ENCODE measurements at regions not wholly inside any gene's neighbourhood (a gene's known extent, or its start where the extent isn't known, plus 50 kb on each side); places are given as distances from the start of the nearest gene placed in this dataset.

DNA sequence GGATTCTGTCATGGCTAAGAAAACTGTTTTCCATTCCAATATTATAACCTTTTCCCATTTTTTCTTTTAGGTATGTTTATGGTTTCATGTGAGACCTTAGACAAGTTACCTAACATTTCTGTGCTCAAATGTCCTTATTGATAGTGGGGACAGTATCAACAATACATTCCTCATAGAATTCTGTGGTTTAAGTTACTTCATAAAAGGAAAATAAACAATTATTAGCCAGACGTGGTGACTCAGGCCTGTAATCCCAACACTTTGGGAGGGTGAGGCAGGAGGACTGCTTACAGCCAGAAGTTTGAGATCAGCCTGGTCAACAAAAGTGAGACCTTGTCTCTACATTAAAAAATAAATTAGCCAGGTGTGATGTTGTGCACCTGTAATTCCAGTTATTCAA, 436.8 kb upstream of the CNTN4 start:
- H3K9me3 Mint-ChIP-seq = peaks cover 8% of the 10 kb centered on the region
- CTCF ChIA-PET = no interaction called here
- H3K27me3 Mint-ChIP-seq = no peaks in the 10 kb centered on the region
- intact Hi-C loops (cut with micrococcal nuclease) = no loop called here
- H3K36me3 Mint-ChIP-seq (ENCODE audit: low read depth) = no peaks in the 10 kb centered on the region
- DNase-seq (no peak), ATAC-seq (no peak)
- POLR2A ChIA-PET = no interaction called here
- no peak overlapping the region for H3K27ac Mint-ChIP-seq
- no peak overlapping the region for H3K4me3 Mint-ChIP-seq
- H3K4me1 Mint-ChIP-seq (ENCODE audit: low read depth) = no peaks in the 10 kb centered on the region
- TF ChIP-seq CTCF (IDR thresholded peaks at IDR 0.05) = no peak

- ChIA-PET CTCF (no interaction called here), POLR2A (no interaction called here)
- no peak for DNase-seq
- Mint-ChIP-seq H3K9me3 (peaks cover 3% of the 10 kb centered on the region), H3K36me3 (ENCODE audit: low read depth) (no peaks in the 10 kb centered on the region), H3K4me3 (no peak overlapping the region), H3K4me1 (ENCODE audit: low read depth) (no peaks in the 10 kb centered on the region), H3K27ac (no peak overlapping the region), H3K27me3 (no peaks in the 10 kb centered on the region)
- no peak for TF ChIP-seq CTCF (IDR thresholded peaks at IDR 0.05)
- intact Hi-C loops (cut with micrococcal nuclease) = no loop called here
- no peak for ATAC-seq
Observed at GRCh38 chr3:1664266-1664665, 434.4 kb upstream of the CNTN4 start.

DNA sequence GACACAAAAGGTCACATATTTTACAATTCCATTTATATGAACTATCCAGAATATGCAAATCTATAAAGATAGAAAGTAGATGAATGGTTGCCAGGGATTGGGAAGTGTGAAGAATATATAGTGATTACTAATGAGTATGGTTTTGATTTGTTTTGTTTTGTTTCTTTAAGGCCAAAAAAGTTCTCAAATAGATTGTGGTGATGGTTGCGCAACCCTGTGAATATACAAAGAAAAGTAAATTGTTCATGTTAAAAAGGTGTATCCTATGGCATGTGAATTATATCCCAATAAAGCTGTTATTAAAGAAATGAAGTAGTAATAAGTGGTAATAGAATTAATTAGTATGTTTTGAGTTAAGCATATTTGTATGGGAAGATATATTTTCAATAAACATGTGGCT, 431.8 kb upstream of the CNTN4 start:
- CTCF ChIA-PET = no interaction called here
- Mint-ChIP-seq H3K27me3 (no peaks in the 10 kb centered on the region), H3K27ac (no peak overlapping the region), H3K9me3 (peaks cover 9% of the 10 kb centered on the region), H3K36me3 (ENCODE audit: low read depth) (no peaks in the 10 kb centered on the region), H3K4me1 (ENCODE audit: low read depth) (no peaks in the 10 kb centered on the region), H3K4me3 (no peak overlapping the region)
- ATAC-seq (no peak), DNase-seq (no peak)
- POLR2A ChIA-PET = no interaction called here
- TF ChIP-seq CTCF (IDR thresholded peaks at IDR 0.05) = no peak
- intact Hi-C loops (cut with micrococcal nuclease) = no loop called here

GRCh38 chr3:1677576-1678156, 421.0 kb upstream of the CNTN4 start:
- Mint-ChIP-seq H3K27ac (no peak overlapping the region), H3K4me3 (no peak overlapping the region), H3K36me3 (ENCODE audit: low read depth) (no peaks in the 10 kb centered on the region), H3K27me3 (no peaks in the 10 kb centered on the region), H3K9me3 (peaks cover 9% of the 10 kb centered on the region), H3K4me1 (ENCODE audit: low read depth) (no peaks in the 10 kb centered on the region)
- ATAC-seq = no peak
- intact Hi-C loops (cut with micrococcal nuclease) = no loop called here
- ChIA-PET CTCF (no interaction called here), POLR2A (no interaction called here)
- no peak for DNase-seq
- no peak for TF ChIP-seq CTCF (IDR thresholded peaks at IDR 0.05)

- H3K9me3 Mint-ChIP-seq = peaks cover 6% of the 10 kb centered on the region
- intact Hi-C loops (cut with micrococcal nuclease) = no loop called here
- ATAC-seq (no peak), DNase-seq (no peak)
- H3K4me3 Mint-ChIP-seq = no peak overlapping the region
- POLR2A ChIA-PET = interaction anchor here (0.6 kb wide), 1 partner anchor 1335 kb away, joined by 3 read pairs; no protein-coding TSS in a partner anchor
- H3K4me1 Mint-ChIP-seq (ENCODE audit: low read depth) = no peaks in the 10 kb centered on the region
- no peak overlapping the region for H3K27ac Mint-ChIP-seq
- CTCF ChIA-PET = no interaction called here
- H3K36me3 Mint-ChIP-seq (ENCODE audit: low read depth) = no peaks in the 10 kb centered on the region
- H3K27me3 Mint-ChIP-seq = no peaks in the 10 kb centered on the region
- TF ChIP-seq CTCF (IDR thresholded peaks at IDR 0.05) = no peak
Observed at GRCh38 chr3:1692428-1692827, 406.2 kb upstream of the CNTN4 start.

Measured in activated CD8-positive, alpha-beta T cell treated with anti-CD3 and anti-CD28 coated beads for 36 hours (primary cell).